ENCODE measurements at regions not wholly inside any gene's neighbourhood (a gene's known extent, or its start where the extent isn't known, plus 50 kb on each side); places are given as distances from the start of the nearest gene placed in this dataset.

GRCh38 chrX:46317163-46317562, 228.1 kb downstream of the ZNF674 start:
- DNase-seq (ENCODE audit: low read depth in 1 of 2, low spot score in 1 of 2), result peak in 1 of 2 experiments; percentile 47
- CTCF ChIA-PET, result interaction anchor here (1.0 kb wide), 1 partner anchor 59 kb away, joined by 3 read pairs; no protein-coding TSS in a partner anchor
- Histone ChIP-seq H3K9me3 (no peaks in the 10 kb centered on the region), H3K4me1 (peaks cover 49% of the 10 kb centered on the region), H3K4me2 (peak overlapping the region; percentile 15; the same call in 1 of the 3 replicates), H3K27ac (peak overlapping the region; percentile 93 to 99), H3K4me3 (no peak overlapping the region)
- POLR2A ChIA-PET, result no interaction called here
- ATAC-seq, result no peak
- FAIRE-seq, result peak; percentile 100
- WGBS (ENCODE audit: missing lambda C conversion rate), result 5% methylated on average over 1 of the region's 1 CpG
- no peak for TF ChIP-seq EHMT2 (IDR thresholded peaks at IDR 0.05; ENCODE audit: low read depth)
- no peak for TF ChIP-seq HOXA7 (CRISPR knock-in tag; IDR thresholded peaks at IDR 0.05)
- no peak for TF ChIP-seq FOSL2 (IDR thresholded peaks at IDR 0.05)
- peak; percentile 77 for TF ChIP-seq FOSL2 (CRISPR knock-in tag; IDR thresholded peaks at IDR 0.05)
- no peak for TF ChIP-seq JUNB (IDR thresholded peaks at IDR 0.05)
- no peak for TF ChIP-seq MYC (IDR thresholded peaks at IDR 0.05; ENCODE audit: borderline replicate concordance, low read length)
- TF ChIP-seq KDM5A (IDR thresholded peaks at IDR 0.05), result no peak
- no peak for TF ChIP-seq CHD4 (IDR thresholded peaks at IDR 0.05; ENCODE audit: borderline replicate concordance)

GRCh38 chrX:46311581-46312120, 233.6 kb downstream of the ZNF674 start:
- CTCF ChIA-PET, result no interaction called here
- TF ChIP-seq RCOR1 (IDR thresholded peaks at IDR 0.05; ENCODE audit: low read depth, low read length) (no peak), HOXA7 (CRISPR knock-in tag; IDR thresholded peaks at IDR 0.05) (no peak), HEYL (CRISPR knock-in tag; IDR thresholded peaks at IDR 0.05) (no peak), EHF (CRISPR knock-in tag; IDR thresholded peaks at IDR 0.05) (no peak), ESRRA (IDR thresholded peaks at IDR 0.05; ENCODE audit: borderline replicate concordance, low read length) (no peak)
- Histone ChIP-seq H3K4me3 (no peak overlapping the region), H3K9me3 (no peaks in the 10 kb centered on the region), H3K4me2 (peak overlapping the region; percentile 33; the same call in 2 of the 3 replicates), H3K4me1 (peaks cover 15% of the 10 kb centered on the region), H3K27ac (peak overlapping the region; percentile 42 to 73; a peak in 5 of 6 replicates)
- no peak for DNase-seq (ENCODE audit: low read depth in 1 of 2, low spot score in 1 of 2)
- WGBS (ENCODE audit: missing lambda C conversion rate), result 69% methylated on average over 4 of the region's 4 CpGs
- no peak for FAIRE-seq
- ATAC-seq, result no peak
- POLR2A ChIA-PET, result no interaction called here

DNA sequence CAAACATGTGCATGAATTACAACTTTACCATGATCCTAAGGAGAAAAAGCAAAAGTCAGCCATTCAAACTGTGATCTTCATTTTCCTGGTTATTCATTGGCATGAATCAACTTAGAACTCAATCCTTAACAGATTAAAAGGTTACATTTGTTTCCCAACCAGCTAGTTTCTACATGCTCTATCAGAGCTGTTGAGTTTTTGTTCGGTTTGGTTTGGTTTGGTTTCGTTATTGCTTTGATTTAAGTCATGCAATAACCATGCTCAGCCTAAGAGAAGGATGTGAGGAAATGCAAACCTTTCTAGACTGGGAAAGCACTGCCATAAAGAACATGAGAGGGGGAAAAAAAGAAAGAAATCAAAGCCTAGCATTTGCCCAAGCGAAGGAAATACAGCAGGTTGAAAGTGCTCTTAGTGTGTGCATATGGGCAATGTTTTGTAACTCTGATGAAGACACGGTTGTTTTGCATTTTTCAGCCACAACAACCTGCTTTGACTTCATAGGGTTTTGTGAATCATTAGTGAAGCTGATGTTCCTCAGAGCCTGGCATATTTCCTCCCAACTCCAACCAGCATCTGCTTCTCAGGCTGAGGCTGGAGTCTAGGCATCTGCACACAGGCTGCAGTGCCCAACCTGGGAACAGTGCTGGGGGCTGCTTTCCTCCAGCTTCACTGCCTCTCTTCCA, 234.3 kb downstream of the ZNF674 start:
- TF ChIP-seq EP300 (IDR thresholded peaks at IDR 0.05) (no peak), EHF (CRISPR knock-in tag; IDR thresholded peaks at IDR 0.05) (no peak), HDAC2 (IDR thresholded peaks at IDR 0.05) (no peak), NFE2L2 (conservative IDR thresholded peaks at IDR 0.05; ENCODE audit: low read length) (no peak), FOSB (CRISPR knock-in tag; IDR thresholded peaks at IDR 0.05) (no peak)
- TF ChIP-seq, protein P1, sequence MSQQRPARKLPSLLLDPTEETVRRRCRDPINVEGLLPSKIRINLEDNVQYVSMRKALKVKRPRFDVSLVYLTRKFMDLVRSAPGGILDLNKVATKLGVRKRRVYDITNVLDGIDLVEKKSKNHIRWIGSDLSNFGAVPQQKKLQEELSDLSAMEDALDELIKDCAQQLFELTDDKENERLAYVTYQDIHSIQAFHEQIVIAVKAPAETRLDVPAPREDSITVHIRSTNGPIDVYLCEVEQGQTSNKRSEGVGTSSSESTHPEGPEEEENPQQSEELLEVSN (IDR thresholded peaks at IDR 0.05; ENCODE audit: borderline replicate concordance, low read depth), result no peak
- ChIA-PET CTCF (interaction anchor here (1.8 kb wide), 1 partner anchor 65 kb away, joined by 6 read pairs; no protein-coding TSS in a partner anchor), POLR2A (no interaction called here)
- H3K9me3 ChIP-seq, result peaks cover 4% of the 10 kb centered on the region; the same call in 2 of the 3 replicates
- peak; percentile 33 to 56; a peak in 2 of 6 replicates for ATAC-seq
- H3K4me2 ChIP-seq, result peak overlapping the region; percentile 33; the same call in 2 of the 3 replicates
- 85% methylated on average over 4 of the region's 4 CpGs for WGBS (ENCODE audit: missing lambda C conversion rate)
- peak; percentile 90 for FAIRE-seq
- H3K4me1 ChIP-seq, result peaks cover 14% of the 10 kb centered on the region
- H3K27ac ChIP-seq, result peak overlapping the region; percentile 42 to 73; a peak in 5 of 6 replicates
- DNase-seq (ENCODE audit: low read depth in 1 of 2, low spot score in 1 of 2), result no peak
- no peak overlapping the region for H3K4me3 ChIP-seq

GRCh38 chrX:46308110-46308509, 237.1 kb downstream of the ZNF674 start:
- no peak overlapping the region for H3K4me3 ChIP-seq
- FAIRE-seq, result no peak
- no peak for DNase-seq (ENCODE audit: low read depth in 1 of 2, low spot score in 1 of 2)
- peaks cover 14% of the 10 kb centered on the region for H3K4me1 ChIP-seq
- ChIA-PET POLR2A (no interaction called here), CTCF (no interaction called here)
- H3K27ac ChIP-seq, result peak overlapping the region in 1 of 2 experiments; percentile 63; a peak in 2 of 6 replicates
- 91% methylated on average over 3 of the region's 3 CpGs for WGBS (ENCODE audit: missing lambda C conversion rate)
- peaks cover 10% of the 10 kb centered on the region for H3K9me3 ChIP-seq
- no peak overlapping the region for H3K4me2 ChIP-seq
- ATAC-seq, result no peak
- TF ChIP-seq JUNB (IDR thresholded peaks at IDR 0.05), result no peak
- TF ChIP-seq, protein P1 (IDR thresholded peaks at IDR 0.05; ENCODE audit: borderline replicate concordance, low read depth), result no peak
- TF ChIP-seq CHD2 (IDR thresholded peaks at IDR 0.05; ENCODE audit: low read length, partially characterized antibody), result no peak
- no peak for TF ChIP-seq ZNF302 (CRISPR knock-in tag; IDR thresholded peaks at IDR 0.05)
- TF ChIP-seq, protein P2, sequence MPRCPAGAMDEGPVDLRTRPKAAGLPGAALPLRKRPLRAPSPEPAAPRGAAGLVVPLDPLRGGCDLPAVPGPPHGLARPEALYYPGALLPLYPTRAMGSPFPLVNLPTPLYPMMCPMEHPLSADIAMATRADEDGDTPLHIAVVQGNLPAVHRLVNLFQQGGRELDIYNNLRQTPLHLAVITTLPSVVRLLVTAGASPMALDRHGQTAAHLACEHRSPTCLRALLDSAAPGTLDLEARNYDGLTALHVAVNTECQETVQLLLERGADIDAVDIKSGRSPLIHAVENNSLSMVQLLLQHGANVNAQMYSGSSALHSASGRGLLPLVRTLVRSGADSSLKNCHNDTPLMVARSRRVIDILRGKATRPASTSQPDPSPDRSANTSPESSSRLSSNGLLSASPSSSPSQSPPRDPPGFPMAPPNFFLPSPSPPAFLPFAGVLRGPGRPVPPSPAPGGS (IDR thresholded peaks at IDR 0.05), result no peak
- TF ChIP-seq TP53 (CRISPR knock-in tag; IDR thresholded peaks at IDR 0.05), result no peak
- no peak for TF ChIP-seq RFX5 (IDR thresholded peaks at IDR 0.05)
- TF ChIP-seq USF2 (IDR thresholded peaks at IDR 0.05), result no peak
- no peak for TF ChIP-seq ESRRA (IDR thresholded peaks at IDR 0.05; ENCODE audit: borderline replicate concordance, low read length)
- TF ChIP-seq BHLHE40 (IDR thresholded peaks at IDR 0.05; ENCODE audit: low read depth, low read length), result no peak
- TF ChIP-seq HOXB13 (CRISPR knock-in tag; IDR thresholded peaks at IDR 0.05; ENCODE audit: low read depth), result no peak
- TF ChIP-seq GATA3 (IDR thresholded peaks at IDR 0.05; ENCODE audit: borderline replicate concordance), result no peak
- TF ChIP-seq RNF2 (IDR thresholded peaks at IDR 0.05; ENCODE audit: borderline replicate concordance, low read depth), result no peak
